Tibial nerve (tissue), 4 donors: ENCODE measurements at regions not wholly inside any gene's neighbourhood (a gene's known extent, or its start where the extent isn't known, plus 50 kb on each side); places are given as distances from the start of the nearest gene placed in this dataset.

ENCODE experiments used
- DNase-seq, 2 donors: peaks; one replicate each; pipeline ENCODE4 v3.0.0-alpha.2; 2019; ENCODE audit warnings: low spot score in 2 of 2
- H3K27ac ChIP-seq, 4 donors: fragments of 200-600 bp; sonication (generic) in 3 of 4; one replicate each; pipeline ENCODE4 v1.5.1; 2017 to 2019; ENCODE audit warnings: mild to moderate bottlenecking in 1 of 4
- H3K27me3 ChIP-seq, 2 donors: fragments of 200-600 bp; sonication (generic) in 1 of 2; one replicate each; pipeline versions ENCODE4 v1.5.1 to v1.6.0; 2017 to 2019
- H3K36me3 ChIP-seq, 3 donors: fragments of 200-600 bp; sonication (generic); one replicate each; pipeline ENCODE4 v1.5.1; 2018 to 2019
- H3K4me1 ChIP-seq, 4 donors: fragments of 200-600 bp; sonication (generic) in 3 of 4; one replicate each; pipeline ENCODE4 v1.5.1; 2017 to 2019
- H3K4me3 ChIP-seq, 4 donors: fragments of 200-600 bp; sonication (generic) in 3 of 4; one replicate each; pipeline ENCODE4 v1.5.1; 2017 to 2019; ENCODE audit warnings: mild to moderate bottlenecking in 1 of 4, moderate library complexity in 1 of 4
- H3K9me3 ChIP-seq, 4 donors: fragments of 200-600 bp; sonication (generic) in 3 of 4; one replicate each; pipeline ENCODE4 v1.5.1; 2017 to 2019
- EP300 ChIP-seq, 2 donors: sonication (generic); formaldehyde crosslinking; IDR thresholded peaks; one replicate each; pipeline ENCODE4 v1.6.1; 2017; ENCODE audit warnings: antibody characterized with exemption in 2 of 2, mild to moderate bottlenecking in 1 of 2
- POLR2A ChIP-seq, 2 donors: fragments of 450-650 bp; IDR thresholded peaks; one replicate each; pipeline ENCODE4 v1.6.1; 2017; ENCODE audit warnings: antibody characterized with exemption in 2 of 2, mild to moderate bottlenecking in 2 of 2, moderate library complexity in 2 of 2
- WGBS, 2 donors: methylation state at CpG; one replicate each; pipeline ENCODE4 v1.1.5; 2018; 5-methylcytosine and 5-hydroxymethylcytosine counted together
- TF ChIP-seq, protein P1 (sequence below), 5 experiments: fragments of 200-600 bp in 3 of 5; fragments of 450-650 bp in 2 of 5; sonication (generic) in 3 of 5; IDR thresholded peaks; one replicate each; pipeline ENCODE4 v1.5.1; 2016 to 2019; ENCODE audit warnings: antibody characterized with exemption in 5 of 5, mild to moderate bottlenecking in 3 of 5, moderate library complexity in 2 of 5

DNA sequence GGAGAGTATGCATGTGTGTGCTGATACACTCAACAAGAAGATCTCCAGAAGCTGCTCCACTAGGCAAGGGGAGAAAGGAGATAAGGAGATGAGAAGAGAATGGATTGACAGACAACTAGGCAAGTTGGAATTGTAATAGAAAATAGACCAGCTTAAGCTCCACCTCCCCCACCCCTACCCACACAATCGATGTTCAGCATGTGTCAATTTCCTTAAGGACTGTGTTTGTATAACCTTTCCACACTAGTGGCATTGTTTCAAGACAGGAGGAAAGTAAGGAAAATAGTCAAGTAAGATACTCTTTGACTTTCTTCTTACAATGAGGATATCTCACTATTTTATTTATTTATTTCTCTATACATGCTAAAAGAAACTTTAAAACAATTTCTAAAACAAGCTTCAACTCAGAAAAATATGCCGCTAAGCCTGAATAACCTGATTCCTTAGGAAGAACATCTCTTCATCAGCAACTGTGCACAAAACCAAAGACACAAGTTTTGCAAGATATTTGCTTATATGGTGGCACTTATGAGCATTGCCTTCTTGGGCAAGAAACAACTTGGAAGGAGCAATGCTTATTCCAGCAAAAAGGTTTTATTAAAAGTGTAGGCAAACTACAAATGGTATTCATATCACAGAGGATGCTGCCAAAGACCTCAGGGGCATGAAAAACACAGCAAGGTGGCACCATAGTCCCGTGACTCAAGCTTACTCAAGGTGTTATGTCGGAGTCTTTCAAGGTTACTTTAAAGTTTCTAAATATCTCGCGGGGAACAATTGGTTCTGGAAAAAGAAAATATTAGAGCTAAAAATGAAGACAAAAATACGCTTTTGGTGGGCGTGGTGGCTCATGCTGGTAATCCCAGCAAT lies 249.1 kb downstream of the COL12A1 start:
- no peak for DNase-seq
- H3K27me3 ChIP-seq: no peaks in the 10 kb centered on the region
- no peaks in the 10 kb centered on the region for H3K4me1 ChIP-seq
- H3K4me3 ChIP-seq: no peak overlapping the region
- no peak for TF ChIP-seq POLR2A (IDR thresholded peaks at IDR 0.05)
- H3K36me3 ChIP-seq: no peaks in the 10 kb centered on the region
- WGBS, 2 donors: 87 to 88% methylated on average over 8 of the region's 8 CpGs
- H3K9me3 ChIP-seq: peaks cover 0 to 8% (median 0%) of the 10 kb centered on the region in 4 donors
- H3K27ac ChIP-seq: no peak overlapping the region

DNA sequence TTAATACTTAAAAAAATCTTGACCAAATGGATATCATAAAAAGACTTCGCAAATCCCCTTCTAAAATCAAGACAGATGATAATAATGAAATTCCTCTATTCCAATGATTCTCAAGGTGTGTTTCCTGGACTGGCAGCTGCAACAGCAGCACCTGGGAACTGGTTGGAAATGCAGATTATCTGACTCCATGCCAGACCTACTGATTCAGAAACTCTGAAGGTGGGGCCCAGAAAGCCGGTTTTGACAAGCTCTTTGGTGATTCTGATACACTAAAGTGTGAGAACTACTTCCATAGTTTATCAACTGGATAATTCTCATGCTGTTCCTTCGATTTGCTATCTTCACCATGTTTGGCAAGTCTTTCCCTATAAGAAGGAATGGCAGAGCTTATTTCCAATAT lies 252.1 kb downstream of the COL12A1 start:
- Histone ChIP-seq H3K4me1 (no peaks in the 10 kb centered on the region), H3K27me3 (no peaks in the 10 kb centered on the region), H3K4me3 (no peak overlapping the region), H3K36me3 (no peaks in the 10 kb centered on the region), H3K9me3 (peaks cover 0 to 14% (median 0%) of the 10 kb centered on the region in 4 donors), H3K27ac (no peak overlapping the region)
- no peak for DNase-seq
- 88 to 94% methylated on average over 3 of the region's 3 CpGs for WGBS, 2 donors
- TF ChIP-seq, protein P1, sequence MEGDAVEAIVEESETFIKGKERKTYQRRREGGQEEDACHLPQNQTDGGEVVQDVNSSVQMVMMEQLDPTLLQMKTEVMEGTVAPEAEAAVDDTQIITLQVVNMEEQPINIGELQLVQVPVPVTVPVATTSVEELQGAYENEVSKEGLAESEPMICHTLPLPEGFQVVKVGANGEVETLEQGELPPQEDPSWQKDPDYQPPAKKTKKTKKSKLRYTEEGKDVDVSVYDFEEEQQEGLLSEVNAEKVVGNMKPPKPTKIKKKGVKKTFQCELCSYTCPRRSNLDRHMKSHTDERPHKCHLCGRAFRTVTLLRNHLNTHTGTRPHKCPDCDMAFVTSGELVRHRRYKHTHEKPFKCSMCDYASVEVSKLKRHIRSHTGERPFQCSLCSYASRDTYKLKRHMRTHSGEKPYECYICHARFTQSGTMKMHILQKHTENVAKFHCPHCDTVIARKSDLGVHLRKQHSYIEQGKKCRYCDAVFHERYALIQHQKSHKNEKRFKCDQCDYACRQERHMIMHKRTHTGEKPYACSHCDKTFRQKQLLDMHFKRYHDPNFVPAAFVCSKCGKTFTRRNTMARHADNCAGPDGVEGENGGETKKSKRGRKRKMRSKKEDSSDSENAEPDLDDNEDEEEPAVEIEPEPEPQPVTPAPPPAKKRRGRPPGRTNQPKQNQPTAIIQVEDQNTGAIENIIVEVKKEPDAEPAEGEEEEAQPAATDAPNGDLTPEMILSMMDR (IDR thresholded peaks at IDR 0.05): no peak
- no peak for TF ChIP-seq POLR2A (IDR thresholded peaks at IDR 0.05)
- no peak for TF ChIP-seq EP300 (IDR thresholded peaks at IDR 0.05)

DNA sequence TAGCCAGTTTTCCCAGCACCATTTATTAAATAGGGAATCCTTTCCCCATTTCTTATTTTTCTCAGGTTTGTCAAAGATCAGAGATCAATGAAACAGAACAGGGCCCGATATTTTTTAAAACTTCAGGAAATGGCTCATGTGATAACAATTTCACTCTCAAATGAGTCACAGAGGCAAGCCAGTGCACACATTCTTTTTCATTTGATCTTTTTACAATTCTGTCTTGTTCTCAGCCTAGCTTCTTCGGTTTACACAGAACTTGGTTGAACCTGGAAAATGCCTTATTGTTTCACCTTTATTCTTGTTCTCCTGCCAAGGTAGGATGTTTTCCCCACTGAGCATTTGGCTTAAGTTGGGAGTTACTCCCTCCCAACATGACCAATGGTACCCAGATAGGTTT lies 258.9 kb downstream of the COL12A1 start:
- DNase-seq: no peak
- Histone ChIP-seq H3K27me3 (no peaks in the 10 kb centered on the region), H3K36me3 (no peaks in the 10 kb centered on the region), H3K4me1 (no peaks in the 10 kb centered on the region), H3K27ac (no peak overlapping the region), H3K9me3 (peaks cover 0 to 8% (median 0%) of the 10 kb centered on the region in 4 donors), H3K4me3 (no peak overlapping the region)
- WGBS, 2 donors: 58 to 59% methylated on average over 2 of the region's 2 CpGs
- no peak for TF ChIP-seq EP300 (IDR thresholded peaks at IDR 0.05)
- TF ChIP-seq POLR2A (IDR thresholded peaks at IDR 0.05): no peak
- TF ChIP-seq, protein P1 (IDR thresholded peaks at IDR 0.05): no peak

DNA sequence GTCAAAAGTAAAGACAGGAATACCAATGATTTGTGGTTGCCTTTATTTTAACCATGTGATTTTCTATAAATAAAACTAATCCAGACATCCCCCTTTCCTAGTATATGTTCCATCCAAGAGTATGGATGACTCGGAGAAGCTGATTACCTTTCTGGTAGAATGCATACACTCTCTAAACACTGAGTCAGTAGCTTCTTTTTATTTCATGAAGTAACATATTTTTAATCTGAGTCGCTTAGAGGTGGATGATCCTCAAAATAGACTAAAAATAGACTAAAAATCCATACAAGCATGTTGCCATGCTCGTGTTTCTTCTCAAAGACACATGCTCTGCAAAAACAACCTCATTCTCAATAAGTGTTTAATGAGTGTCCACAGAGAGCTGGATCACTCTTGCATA lies 263.7 kb downstream of the COL12A1 start:
- no peak for DNase-seq
- no peak overlapping the region for H3K27ac ChIP-seq
- H3K4me1 ChIP-seq: no peaks in the 10 kb centered on the region
- 61 to 67% methylated on average over 3 of the region's 3 CpGs for WGBS, 2 donors
- TF ChIP-seq, protein P1 (IDR thresholded peaks at IDR 0.05): no peak
- H3K27me3 ChIP-seq: no peaks in the 10 kb centered on the region
- no peaks in the 10 kb centered on the region for H3K36me3 ChIP-seq
- H3K9me3 ChIP-seq: no peaks in the 10 kb centered on the region
- H3K4me3 ChIP-seq: no peak overlapping the region

DNA sequence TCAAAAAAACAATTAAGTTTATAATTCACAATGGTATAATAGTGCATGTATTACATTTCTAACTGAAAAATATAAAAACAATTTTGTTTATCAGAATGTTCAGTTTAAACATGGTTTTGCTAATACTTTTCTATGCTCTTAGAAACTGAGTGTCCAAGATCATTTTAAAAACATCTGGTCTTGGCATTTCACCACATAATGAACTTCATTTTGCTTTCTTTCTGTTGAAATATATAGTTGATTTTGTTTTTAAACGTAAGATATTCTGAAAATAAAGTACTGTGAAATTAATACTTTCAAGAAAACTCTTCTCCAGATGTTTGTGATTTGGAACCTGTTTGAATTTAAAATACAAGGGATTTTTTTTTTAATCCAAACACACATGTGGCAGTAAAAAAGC lies 264.4 kb downstream of the COL12A1 start:
- H3K27me3 ChIP-seq: no peaks in the 10 kb centered on the region
- no peaks in the 10 kb centered on the region for H3K4me1 ChIP-seq
- no peaks in the 10 kb centered on the region for H3K36me3 ChIP-seq
- DNase-seq: no peak
- no peak overlapping the region for H3K27ac ChIP-seq
- 43 to 45% methylated on average over 1 of the region's 1 CpG for WGBS, 2 donors
- TF ChIP-seq, protein P1 (IDR thresholded peaks at IDR 0.05): no peak
- TF ChIP-seq POLR2A (IDR thresholded peaks at IDR 0.05): no peak
- no peak for TF ChIP-seq EP300 (IDR thresholded peaks at IDR 0.05)
- no peak overlapping the region for H3K4me3 ChIP-seq
- no peaks in the 10 kb centered on the region for H3K9me3 ChIP-seq
